ENCODE measurements at regions not wholly inside any gene's neighbourhood (a gene's known extent, or its start where the extent isn't known, plus 50 kb on each side); places are given as distances from the start of the nearest gene placed in this dataset.
"Not testable (repeated sequence)": the region's sequence is repeated elsewhere in the genome, so short reads cannot be mapped to it uniquely, and the experiment has no call there.

GRCh38 chr15:87481126-87481525 lies 775.4 kb downstream of the NTRK3 start:
- no peak for ATAC-seq
- TF ChIP-seq CTCF (IDR thresholded peaks at IDR 0.05) = no peak
- Histone ChIP-seq H3K4me1 (no peaks in the 10 kb centered on the region), H3K9me3 (no peaks in the 10 kb centered on the region), H3K4me3 (no peak overlapping the region), H3K27ac (no peak overlapping the region), H3K36me3 (no peaks in the 10 kb centered on the region), H3K27me3 (no peaks in the 10 kb centered on the region)
- no peak for DNase-seq
- intact Hi-C loops (cut with DNase I) = no loop called here

GRCh38 chr15:87478687-87479072 lies 777.9 kb downstream of the NTRK3 start:
- Histone ChIP-seq H3K4me1 (no peaks in the 10 kb centered on the region), H3K27me3 (no peaks in the 10 kb centered on the region), H3K36me3 (no peaks in the 10 kb centered on the region), H3K27ac (no peak overlapping the region), H3K4me3 (no peak overlapping the region), H3K9me3 (no peaks in the 10 kb centered on the region)
- ATAC-seq = no peak
- TF ChIP-seq CTCF (IDR thresholded peaks at IDR 0.05) = no peak
- DNase-seq = no peak
- intact Hi-C loops (cut with DNase I) = no loop called here

GRCh38 chr15:87477737-87478686 lies 778.5 kb downstream of the NTRK3 start:
- H3K4me3 ChIP-seq = no peak overlapping the region
- H3K27ac ChIP-seq = no peak overlapping the region
- no peaks in the 10 kb centered on the region for H3K4me1 ChIP-seq
- DNase-seq = no peak
- H3K27me3 ChIP-seq = no peaks in the 10 kb centered on the region
- H3K9me3 ChIP-seq = no peaks in the 10 kb centered on the region
- TF ChIP-seq CTCF (IDR thresholded peaks at IDR 0.05) = no peak
- no peaks in the 10 kb centered on the region for H3K36me3 ChIP-seq
- ATAC-seq = peak; percentile 72
- intact Hi-C loops (cut with DNase I) = no loop called here

GRCh38 chr15:87477026-87477425 lies 779.5 kb downstream of the NTRK3 start:
- Histone ChIP-seq H3K4me3 (no peak overlapping the region), H3K27ac (no peak overlapping the region), H3K4me1 (no peaks in the 10 kb centered on the region), H3K27me3 (no peaks in the 10 kb centered on the region), H3K9me3 (no peaks in the 10 kb centered on the region), H3K36me3 (no peaks in the 10 kb centered on the region)
- intact Hi-C loops (cut with DNase I) = no loop called here
- DNase-seq = no peak
- no peak for TF ChIP-seq CTCF (IDR thresholded peaks at IDR 0.05)
- ATAC-seq = no peak

- Histone ChIP-seq H3K4me3 (no peak overlapping the region), H3K36me3 (no peaks in the 10 kb centered on the region), H3K9me3 (no peaks in the 10 kb centered on the region), H3K27ac (no peak overlapping the region), H3K4me1 (no peaks in the 10 kb centered on the region), H3K27me3 (no peaks in the 10 kb centered on the region)
- no peak for ATAC-seq
- intact Hi-C loops (cut with DNase I) = no loop called here
- DNase-seq = no peak
- TF ChIP-seq CTCF (IDR thresholded peaks at IDR 0.05) = no peak
Observed at GRCh38 chr15:87470923-87471322, 785.6 kb downstream of the NTRK3 start.

GRCh38 chr15:87463956-87464355 lies 792.6 kb downstream of the NTRK3 start:
- intact Hi-C loops (cut with DNase I); H3K4me1 ChIP-seq; H3K36me3 ChIP-seq; DNase-seq; H3K27ac ChIP-seq; H3K27me3 ChIP-seq; ATAC-seq; H3K4me3 ChIP-seq; H3K9me3 ChIP-seq: not testable (repeated sequence)
